ENCODE measurements at regions not wholly inside any gene's neighbourhood (a gene's known extent, or its start where the extent isn't known, plus 50 kb on each side); places are given as distances from the start of the nearest gene placed in this dataset.

DNA sequence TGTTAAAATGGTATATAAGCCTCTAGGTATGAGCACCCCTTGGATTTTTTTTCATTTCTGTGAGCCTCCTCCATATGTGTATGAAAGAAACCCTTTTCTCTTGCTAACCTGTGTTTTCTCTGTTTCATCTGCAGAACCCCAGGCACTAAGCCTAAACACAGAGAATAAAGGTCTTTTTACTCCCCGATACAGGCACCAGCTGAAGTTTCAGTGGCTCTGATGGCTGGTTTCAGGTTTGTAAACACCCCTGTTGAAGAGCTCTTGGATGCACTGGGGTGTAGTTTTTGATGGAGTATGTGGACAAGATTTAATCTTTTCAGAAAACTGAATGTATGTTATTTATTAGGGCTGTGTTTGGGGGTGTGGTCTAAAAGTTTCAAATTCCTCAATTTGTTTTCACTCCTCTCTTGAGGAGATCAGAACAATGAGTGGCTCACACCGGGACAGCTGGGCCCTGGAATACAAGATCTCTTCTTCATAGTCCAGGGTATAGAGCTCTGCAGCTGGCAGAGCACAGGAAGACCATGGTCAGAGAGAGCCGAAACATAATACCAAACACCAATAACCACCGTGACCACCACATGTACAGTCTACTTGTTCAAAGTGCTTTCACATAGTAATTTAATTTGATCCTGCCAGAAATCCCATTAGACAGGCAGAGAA lies 50.2 kb upstream of the VTCN1 start:
- Histone ChIP-seq H3K36me3 (no peaks in the 10 kb centered on the region), H3K27ac (no peak overlapping the region), H3K4me3 (no peak overlapping the region), H3K9me3 (peaks cover 0 to 5% of the 10 kb centered on the region in 2 donors), H3K27me3 (no peaks in the 10 kb centered on the region), H3K4me1 (no peaks in the 10 kb centered on the region)
- intact Hi-C loops (cut with DNase I; ENCODE audit: low total_unique reads), result no loop called here
- TF ChIP-seq, protein P1, sequence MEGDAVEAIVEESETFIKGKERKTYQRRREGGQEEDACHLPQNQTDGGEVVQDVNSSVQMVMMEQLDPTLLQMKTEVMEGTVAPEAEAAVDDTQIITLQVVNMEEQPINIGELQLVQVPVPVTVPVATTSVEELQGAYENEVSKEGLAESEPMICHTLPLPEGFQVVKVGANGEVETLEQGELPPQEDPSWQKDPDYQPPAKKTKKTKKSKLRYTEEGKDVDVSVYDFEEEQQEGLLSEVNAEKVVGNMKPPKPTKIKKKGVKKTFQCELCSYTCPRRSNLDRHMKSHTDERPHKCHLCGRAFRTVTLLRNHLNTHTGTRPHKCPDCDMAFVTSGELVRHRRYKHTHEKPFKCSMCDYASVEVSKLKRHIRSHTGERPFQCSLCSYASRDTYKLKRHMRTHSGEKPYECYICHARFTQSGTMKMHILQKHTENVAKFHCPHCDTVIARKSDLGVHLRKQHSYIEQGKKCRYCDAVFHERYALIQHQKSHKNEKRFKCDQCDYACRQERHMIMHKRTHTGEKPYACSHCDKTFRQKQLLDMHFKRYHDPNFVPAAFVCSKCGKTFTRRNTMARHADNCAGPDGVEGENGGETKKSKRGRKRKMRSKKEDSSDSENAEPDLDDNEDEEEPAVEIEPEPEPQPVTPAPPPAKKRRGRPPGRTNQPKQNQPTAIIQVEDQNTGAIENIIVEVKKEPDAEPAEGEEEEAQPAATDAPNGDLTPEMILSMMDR (IDR thresholded peaks at IDR 0.05), result no peak
- TF ChIP-seq POLR2AphosphoS5 (IDR thresholded peaks at IDR 0.05) (no peak), POLR2A (IDR thresholded peaks at IDR 0.05) (no peak)
- no peak for DNase-seq (ENCODE audit: low spot score in 2 of 2)

Data from breast epithelium (tissue), 4 donors.